Tibial artery (tissue), 4 donors: ENCODE measurements at regions not wholly inside any gene's neighbourhood (a gene's known extent, or its start where the extent isn't known, plus 50 kb on each side); places are given as distances from the start of the nearest gene placed in this dataset.
A peak's percentile ranks its signal among the peaks of the same experiment; 100 is the strongest.

Source experiments
- DNase-seq, 2 donors: peaks; one replicate each; pipeline ENCODE4 v3.0.0-alpha.2; 2019
- H3K27ac ChIP-seq, 2 donors: fragments of 200-600 bp; sonication (generic) in 1 of 2; 1 replicate in 1 of 2; 2 replicates in 1 of 2; pipeline ENCODE4 v1.5.1; 2018 to 2019; ENCODE audit warnings: mild to moderate bottlenecking in 1 of 2
- H3K27me3 ChIP-seq, 2 donors: fragments of 200-600 bp; sonication (generic) in 1 of 2; one replicate each; pipeline versions ENCODE4 v1.5.1 to v1.6.0; 2016 to 2019
- H3K36me3 ChIP-seq, 3 donors: fragments of 200-600 bp; sonication (generic) in 2 of 3; one replicate each; pipeline ENCODE4 v1.5.1; 2016 to 2019; ENCODE audit warnings: mild to moderate bottlenecking in 2 of 3
- H3K4me1 ChIP-seq, 4 donors: fragments of 200-600 bp; sonication (generic) in 2 of 4; 1 replicate in 3 of 4; 2 replicates in 1 of 4; pipeline ENCODE4 v1.5.1; 2016 to 2019
- H3K4me3 ChIP-seq, 2 donors: fragments of 200-600 bp; sonication (generic) in 1 of 2; 1 replicate in 1 of 2; 2 replicates in 1 of 2; pipeline ENCODE4 v1.5.1; 2018 to 2019; ENCODE audit warnings: mild to moderate bottlenecking in 2 of 2
- H3K9me3 ChIP-seq, 3 donors: fragments of 200-600 bp; sonication (generic) in 1 of 3; one replicate each; pipeline ENCODE4 v1.5.1; 2016 to 2019
- CTCF ChIP-seq, 2 experiments: fragments of 200-600 bp in 1 of 2; fragments of 450-650 bp in 1 of 2; IDR thresholded peaks; one replicate each; pipeline ENCODE4 v1.5.1; 2017 to 2019; ENCODE audit warnings: antibody characterized with exemption in 2 of 2, mild to moderate bottlenecking in 1 of 2, moderate library complexity in 1 of 2
- intact Hi-C: fragments of 100-400 bp; cut with DNase I; formaldehyde crosslinking; loops from one replicate; pipeline ENCODE4 v1.15.0; 2023; ENCODE audit warnings: low total_unique reads

- DNase-seq = no peak
- H3K9me3 ChIP-seq = peaks cover 0 to 7% (median 0%) of the 10 kb centered on the region in 3 donors
- no peak overlapping the region for H3K27ac ChIP-seq
- H3K4me1 ChIP-seq = no peaks in the 10 kb centered on the region
- no peaks in the 10 kb centered on the region for H3K27me3 ChIP-seq
- H3K4me3 ChIP-seq = no peak overlapping the region
- no peaks in the 10 kb centered on the region for H3K36me3 ChIP-seq
- TF ChIP-seq CTCF (IDR thresholded peaks at IDR 0.05) = no peak
- intact Hi-C loops = no loop called here
Observed at GRCh38 chr13:48761256-48761655, 107.5 kb downstream of the CYSLTR2 start.

- Histone ChIP-seq H3K27me3 (no peaks in the 10 kb centered on the region), H3K4me3 (no peak overlapping the region), H3K27ac (no peak overlapping the region), H3K4me1 (no peaks in the 10 kb centered on the region), H3K9me3 (peaks cover 0 to 14% (median 0%) of the 10 kb centered on the region in 3 donors), H3K36me3 (no peaks in the 10 kb centered on the region)
- DNase-seq = peak; percentile 82 to 93
- intact Hi-C loops = loop anchor here (2.0 kb wide), 1 partner anchor 170 kb away; no protein-coding TSS in a partner anchor
- TF ChIP-seq CTCF (IDR thresholded peaks at IDR 0.05) = peak; percentile 96 to 99
Observed at GRCh38 chr13:48769107-48769704, 115.5 kb downstream of the CYSLTR2 start.

GRCh38 chr13:48770372-48770771 is 116.6 kb downstream of the CYSLTR2 start:
- no peaks in the 10 kb centered on the region for H3K36me3 ChIP-seq
- H3K27me3 ChIP-seq = no peaks in the 10 kb centered on the region
- peaks cover 0 to 10% (median 0%) of the 10 kb centered on the region in 3 donors for H3K9me3 ChIP-seq
- no peak for TF ChIP-seq CTCF (IDR thresholded peaks at IDR 0.05)
- H3K27ac ChIP-seq = no peak overlapping the region
- DNase-seq = no peak
- H3K4me3 ChIP-seq = no peak overlapping the region
- intact Hi-C loops = no loop called here
- no peaks in the 10 kb centered on the region for H3K4me1 ChIP-seq

- DNase-seq = no peak
- Histone ChIP-seq H3K27me3 (no peaks in the 10 kb centered on the region), H3K27ac (no peak overlapping the region), H3K4me1 (no peaks in the 10 kb centered on the region), H3K9me3 (peaks cover 0 to 3% (median 0%) of the 10 kb centered on the region in 3 donors), H3K4me3 (no peak overlapping the region), H3K36me3 (no peaks in the 10 kb centered on the region)
- no peak for TF ChIP-seq CTCF (IDR thresholded peaks at IDR 0.05)
- intact Hi-C loops = no loop called here
Observed at GRCh38 chr13:48772908-48773307, 119.2 kb downstream of the CYSLTR2 start.

- DNase-seq = no peak
- Histone ChIP-seq H3K27ac (no peak overlapping the region), H3K27me3 (no peaks in the 10 kb centered on the region), H3K36me3 (no peaks in the 10 kb centered on the region), H3K4me3 (no peak overlapping the region), H3K9me3 (no peaks in the 10 kb centered on the region), H3K4me1 (no peaks in the 10 kb centered on the region)
- intact Hi-C loops = no loop called here
- TF ChIP-seq CTCF (IDR thresholded peaks at IDR 0.05) = no peak
Observed at GRCh38 chr13:48773531-48774275, 120.0 kb downstream of the CYSLTR2 start.
